ENCODE measurements at regions not wholly inside any gene's neighbourhood (a gene's known extent, or its start where the extent isn't known, plus 50 kb on each side); places are given as distances from the start of the nearest gene placed in this dataset.

GRCh38 chr1:162954824-162955223 lies 93.8 kb upstream of the CCDC190 start (continued):
- TF ChIP-seq SP4 (IDR thresholded peaks at IDR 0.05; ENCODE audit: low read length): no peak

DNA sequence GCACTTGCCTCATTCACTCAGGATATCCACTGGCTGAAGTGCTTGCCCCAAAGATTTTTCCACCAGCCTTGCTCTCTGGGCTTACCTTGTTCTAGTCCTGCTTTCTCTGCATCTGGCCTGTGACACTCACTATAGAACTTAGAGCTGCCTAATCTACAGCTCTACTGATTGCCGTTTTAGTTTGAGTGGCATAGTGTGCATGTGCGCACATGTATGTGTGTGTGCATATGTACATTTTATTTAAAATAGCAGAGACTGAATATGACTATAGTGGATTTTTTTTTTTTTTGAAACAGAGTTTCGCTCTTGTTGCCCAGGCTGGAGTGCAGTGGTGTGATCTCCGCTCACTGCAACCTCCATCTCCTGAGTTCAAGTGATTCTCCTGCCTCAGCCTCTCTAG lies 92.0 kb upstream of the CCDC190 start:
- no peak overlapping the region for H2BK12ac ChIP-seq (ENCODE audit: low read depth, low read length)
- no peak for TF ChIP-seq KDM4A (IDR thresholded peaks at IDR 0.05; ENCODE audit: low read depth, low read length, severe bottlenecking)
- no peak for TF ChIP-seq RBBP5 (IDR thresholded peaks at IDR 0.05; ENCODE audit: borderline replicate concordance, low read depth, low read length)
- TF ChIP-seq SIN3A (conservative IDR thresholded peaks at IDR 0.05 in 1 of 2, IDR thresholded peaks at IDR 0.05 in 1 of 2; ENCODE audit: low read depth in 1 of 2, low read length in 2 of 2): no peak
- TF ChIP-seq PHF8 (conservative IDR thresholded peaks at IDR 0.05; ENCODE audit: low read depth, low read length): no peak
- no peak for TF ChIP-seq CBX8 (IDR thresholded peaks at IDR 0.05; ENCODE audit: borderline replicate concordance, low read depth, low read length)
- TF ChIP-seq SIX5 (IDR thresholded peaks at IDR 0.05; ENCODE audit: low read depth, low read length): no peak
- TF ChIP-seq, protein P1, sequence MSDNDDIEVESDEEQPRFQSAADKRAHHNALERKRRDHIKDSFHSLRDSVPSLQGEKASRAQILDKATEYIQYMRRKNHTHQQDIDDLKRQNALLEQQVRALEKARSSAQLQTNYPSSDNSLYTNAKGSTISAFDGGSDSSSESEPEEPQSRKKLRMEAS (IDR thresholded peaks at IDR 0.05): no peak

More for the DNA sequence above, 92.0 kb upstream of the CCDC190 start:
- POLR2A ChIA-PET (ENCODE audit: partially characterized antibody): no interaction called here
- no peak overlapping the region for H2AK5ac ChIP-seq (ENCODE audit: low read depth, low read length)
- H3K18ac ChIP-seq (ENCODE audit: extremely low read depth, low read length): no peak overlapping the region
- no peak overlapping the region for H2BK5ac ChIP-seq (ENCODE audit: low read depth, low read length)
- DNase-seq (ENCODE audit: low read depth in 1 of 2, low spot score in 2 of 2): no peak
- no peak overlapping the region for H3K4me2 ChIP-seq (ENCODE audit: insufficient read depth in 1 of 2, low read depth in 2 of 2, low read length in 2 of 2)
- WGBS, 2 experiments (ENCODE audit: extremely low coverage in 1 of 2, insufficient coverage in 1 of 2, insufficient read length in 1 of 2, insufficient replicate concordance in 2 of 2, low coverage in 1 of 2, low lambda C conversion rate in 2 of 2, missing lambda C conversion rate in 1 of 2): 94% methylated on average over 4 of the region's 4 CpGs; no CpG with 5 or more reads in 1 of the 2 experiments
- H3K4me1 ChIP-seq (replicated peaks in 1 of 4; ENCODE audit: control insufficient read depth in 3 of 4, insufficient read depth in 4 of 4, low read length in 3 of 4): no peaks in the 10 kb centered on the region
- no peak overlapping the region for H4K91ac ChIP-seq (replicated peaks; ENCODE audit: insufficient read length, low read length)
- H4K5ac ChIP-seq (ENCODE audit: insufficient read length, low read depth, low read length): no peak overlapping the region
- CTCF ChIA-PET (ENCODE audit: partially characterized antibody): interaction anchor here (0.9 to 2.1 kb wide), 4 partner anchors 10 to 116 kb away, joined by 3 to 4 read pairs (median 4); no protein-coding TSS in a partner anchor
- H2BK20ac ChIP-seq (ENCODE audit: low read length): no peak overlapping the region
- no peak overlapping the region for H3K56ac ChIP-seq (replicated peaks; ENCODE audit: insufficient read length, low read depth, low read length)
- no peak overlapping the region for H3K14ac ChIP-seq (ENCODE audit: insufficient read length)
- no peaks in the 10 kb centered on the region for H4K20me1 ChIP-seq (replicated peaks in 1 of 2; ENCODE audit: control insufficient read depth in 1 of 2, insufficient read depth in 2 of 2, low read length in 2 of 2)
- FAIRE-seq: no peak
- no peak overlapping the region for H2AFZ ChIP-seq (ENCODE audit: low read length)
- H3K36me3 ChIP-seq (ENCODE audit: control insufficient read depth in 2 of 4, insufficient read depth in 4 of 4, low read length in 3 of 4): no peaks in the 10 kb centered on the region
- no peaks in the 10 kb centered on the region for H3K79me1 ChIP-seq (ENCODE audit: low read depth, low read length)
- H2BK15ac ChIP-seq (ENCODE audit: low read length): no peak overlapping the region
- no peaks in the 10 kb centered on the region for H3K27me3 ChIP-seq (replicated peaks in 1 of 4; ENCODE audit: control insufficient read depth in 3 of 4, extremely low read depth in 1 of 4, insufficient read depth in 3 of 4, low read length in 3 of 4)
- H3K9ac ChIP-seq (replicated peaks in 1 of 4; ENCODE audit: extremely low read depth in 1 of 4, low read depth in 3 of 4, low read length in 3 of 4): no peak overlapping the region
- no peak overlapping the region for H3K4me3 ChIP-seq (ENCODE audit: extremely low read depth in 1 of 4, insufficient read depth in 2 of 4, low read depth in 3 of 4, low read length in 4 of 4)
- no peak overlapping the region for H2BK120ac ChIP-seq (replicated peaks; ENCODE audit: low read depth, low read length)
- no peaks in the 10 kb centered on the region; the same call in 1 of the 2 replicates for H3K23me2 ChIP-seq (ENCODE audit: low read depth, low read length)
- no peak overlapping the region for H3K4ac ChIP-seq (replicated peaks; ENCODE audit: insufficient read length, low read depth, low read length)
- no peak overlapping the region for H3K27ac ChIP-seq (ENCODE audit: low read depth, low read length)
- no peaks in the 10 kb centered on the region for H3K9me3 ChIP-seq (ENCODE audit: insufficient read depth in 2 of 2, low read depth in 1 of 2, low read length in 1 of 2)
- no peak overlapping the region for H4K8ac ChIP-seq (ENCODE audit: extremely low read depth, insufficient read depth, low read length)
- H3K23ac ChIP-seq (ENCODE audit: insufficient read length): no peak overlapping the region
- H3K79me2 ChIP-seq (ENCODE audit: control insufficient read depth in 1 of 2, insufficient read depth in 2 of 2, low read length in 2 of 2): no peaks in the 10 kb centered on the region
